Neural cell (in vitro differentiated cells): ENCODE measurements at regions not wholly inside any gene's neighbourhood (a gene's known extent, or its start where the extent isn't known, plus 50 kb on each side); places are given as distances from the start of the nearest gene placed in this dataset.

Source experiments
- EP300 ChIP-seq: fragments of 450-650 bp; conservative IDR thresholded peaks from 2 replicates; pipeline ENCODE4 v1.6.1; 2014; ENCODE audit warnings: antibody characterized with exemption, mild to moderate bottlenecking, moderate library complexity; ENCODE audit not compliant: poor library complexity, severe bottlenecking
- POLR2AphosphoS5 ChIP-seq: IDR thresholded peaks from 2 replicates; pipeline ENCODE4 v1.6.1; 2012
- TF ChIP-seq, protein P1 (sequence below): fragments of 450-650 bp; IDR thresholded peaks from 2 replicates; pipeline ENCODE4 v1.5.1; 2014; ENCODE audit warnings: antibody characterized with exemption, mild to moderate bottlenecking, moderate library complexity; ENCODE audit not compliant: poor library complexity, severe bottlenecking

DNA sequence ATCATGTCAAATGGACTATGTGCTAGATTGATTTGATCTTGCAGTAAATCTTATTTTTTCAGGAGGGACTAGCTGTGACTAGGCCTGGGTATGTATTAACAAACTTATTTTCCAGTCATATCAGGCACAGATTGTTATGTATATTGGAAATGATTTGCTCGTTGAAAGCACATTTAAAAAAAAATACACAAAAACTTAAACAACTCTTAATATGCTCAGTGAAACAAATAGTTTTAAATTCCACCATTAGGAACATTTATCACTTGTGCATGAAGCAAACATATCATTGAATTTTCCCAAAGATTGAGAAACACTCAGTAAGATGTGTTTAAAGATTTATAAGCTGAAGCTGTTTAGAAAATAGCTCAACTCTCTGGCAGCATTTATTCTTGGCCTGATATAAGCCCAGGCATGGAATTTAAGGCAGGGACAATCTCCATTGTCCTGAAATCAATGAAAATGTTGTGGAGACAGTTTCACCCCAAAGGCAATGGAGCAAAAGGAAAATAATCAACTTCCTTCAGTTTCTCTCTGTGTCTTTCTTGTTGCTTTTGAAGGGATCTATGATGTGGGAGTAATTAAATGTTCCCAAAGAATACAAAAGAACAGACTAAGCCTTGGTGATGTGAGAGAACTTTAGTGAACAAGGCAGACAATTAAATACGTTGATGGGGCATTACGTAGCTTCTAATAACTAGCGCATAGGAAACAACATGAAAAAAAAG is 250.3 kb downstream of the GPR37 start:
- TF ChIP-seq POLR2AphosphoS5 = no peak
- TF ChIP-seq, protein P1, sequence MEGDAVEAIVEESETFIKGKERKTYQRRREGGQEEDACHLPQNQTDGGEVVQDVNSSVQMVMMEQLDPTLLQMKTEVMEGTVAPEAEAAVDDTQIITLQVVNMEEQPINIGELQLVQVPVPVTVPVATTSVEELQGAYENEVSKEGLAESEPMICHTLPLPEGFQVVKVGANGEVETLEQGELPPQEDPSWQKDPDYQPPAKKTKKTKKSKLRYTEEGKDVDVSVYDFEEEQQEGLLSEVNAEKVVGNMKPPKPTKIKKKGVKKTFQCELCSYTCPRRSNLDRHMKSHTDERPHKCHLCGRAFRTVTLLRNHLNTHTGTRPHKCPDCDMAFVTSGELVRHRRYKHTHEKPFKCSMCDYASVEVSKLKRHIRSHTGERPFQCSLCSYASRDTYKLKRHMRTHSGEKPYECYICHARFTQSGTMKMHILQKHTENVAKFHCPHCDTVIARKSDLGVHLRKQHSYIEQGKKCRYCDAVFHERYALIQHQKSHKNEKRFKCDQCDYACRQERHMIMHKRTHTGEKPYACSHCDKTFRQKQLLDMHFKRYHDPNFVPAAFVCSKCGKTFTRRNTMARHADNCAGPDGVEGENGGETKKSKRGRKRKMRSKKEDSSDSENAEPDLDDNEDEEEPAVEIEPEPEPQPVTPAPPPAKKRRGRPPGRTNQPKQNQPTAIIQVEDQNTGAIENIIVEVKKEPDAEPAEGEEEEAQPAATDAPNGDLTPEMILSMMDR = no peak
- TF ChIP-seq EP300 = no peak
